Right atrium auricular region (tissue), 2 donors: ENCODE measurements at regions not wholly inside any gene's neighbourhood (a gene's known extent, or its start where the extent isn't known, plus 50 kb on each side); places are given as distances from the start of the nearest gene placed in this dataset.

Experiments
- DNase-seq: peaks from one replicate; pipeline ENCODE4 v3.0.0-alpha.2; 2019; ENCODE audit warnings: low spot score
- H3K27ac ChIP-seq, 2 donors: fragments of 200-600 bp; sonication (generic); 1 replicate in 1 of 2; 2 replicates in 1 of 2; pipeline ENCODE4 v1.5.1; 2016 to 2019
- H3K27me3 ChIP-seq, 2 donors: fragments of 200-600 bp; sonication (generic); one replicate each; pipeline versions ENCODE4 v1.5.1 to v1.6.0; 2017 to 2019
- H3K36me3 ChIP-seq: fragments of 200-600 bp; sonication (generic); one replicate; pipeline ENCODE4 v1.5.1; 2016
- H3K4me1 ChIP-seq, 2 donors: fragments of 200-600 bp; sonication (generic); one replicate each; pipeline versions ENCODE4 v1.5.1 to v1.6.0; 2017 to 2019
- H3K4me3 ChIP-seq, 2 donors: fragments of 200-600 bp; sonication (generic); 1 replicate in 1 of 2; 2 replicates in 1 of 2; pipeline ENCODE4 v1.5.1; 2017 to 2019; ENCODE audit warnings: mild to moderate bottlenecking in 1 of 2, moderate library complexity in 1 of 2
- H3K9me3 ChIP-seq, 2 donors: fragments of 200-600 bp; sonication (generic); one replicate each; pipeline ENCODE4 v1.5.1; 2019
- CTCF ChIP-seq, 2 donors: fragments of 200-600 bp; sonication (generic); IDR thresholded peaks; one replicate each; pipeline ENCODE4 v1.5.1; 2019; ENCODE audit warnings: antibody characterized with exemption in 2 of 2

GRCh38 chr3:83002869-83003445 is 1241.5 kb upstream of the GBE1 start:
- H3K27me3 ChIP-seq = no peaks in the 10 kb centered on the region
- no peak overlapping the region for H3K27ac ChIP-seq
- no peaks in the 10 kb centered on the region for H3K9me3 ChIP-seq
- no peak for TF ChIP-seq CTCF (IDR thresholded peaks at IDR 0.05)
- no peak for DNase-seq
- H3K36me3 ChIP-seq = no peaks in the 10 kb centered on the region
- H3K4me1 ChIP-seq = no peaks in the 10 kb centered on the region
- no peak overlapping the region for H3K4me3 ChIP-seq

- TF ChIP-seq CTCF (IDR thresholded peaks at IDR 0.05) = no peak
- no peaks in the 10 kb centered on the region for H3K4me1 ChIP-seq
- no peak for DNase-seq
Measured at GRCh38 chr3:82999777-83000176, 1238.3 kb upstream of the GBE1 start.

GRCh38 chr3:82978368-82978767 is 1216.9 kb upstream of the GBE1 start:
- no peak overlapping the region for H3K4me3 ChIP-seq
- TF ChIP-seq CTCF (IDR thresholded peaks at IDR 0.05) = no peak
- H3K9me3 ChIP-seq = no peaks in the 10 kb centered on the region
- no peaks in the 10 kb centered on the region for H3K4me1 ChIP-seq
- no peak overlapping the region for H3K27ac ChIP-seq
- DNase-seq = no peak
- no peaks in the 10 kb centered on the region for H3K36me3 ChIP-seq
- no peaks in the 10 kb centered on the region for H3K27me3 ChIP-seq

More at GRCh38 chr3:82999777-83000176, 1238.3 kb upstream of the GBE1 start:
- Histone ChIP-seq H3K4me3 (no peak overlapping the region), H3K9me3 (peaks cover 0 to 10% of the 10 kb centered on the region in 2 donors), H3K27me3 (no peaks in the 10 kb centered on the region), H3K27ac (no peak overlapping the region), H3K36me3 (no peaks in the 10 kb centered on the region)

GRCh38 chr3:82977871-82978270 is 1216.4 kb upstream of the GBE1 start:
- H3K9me3 ChIP-seq = no peaks in the 10 kb centered on the region
- no peaks in the 10 kb centered on the region for H3K27me3 ChIP-seq
- H3K4me3 ChIP-seq = no peak overlapping the region
- TF ChIP-seq CTCF (IDR thresholded peaks at IDR 0.05) = no peak
- H3K4me1 ChIP-seq = no peaks in the 10 kb centered on the region
- H3K27ac ChIP-seq = no peak overlapping the region
- H3K36me3 ChIP-seq = no peaks in the 10 kb centered on the region
- no peak for DNase-seq

GRCh38 chr3:82973791-82974190 is 1212.3 kb upstream of the GBE1 start:
- TF ChIP-seq CTCF (IDR thresholded peaks at IDR 0.05) = no peak
- Histone ChIP-seq H3K4me1 (no peaks in the 10 kb centered on the region), H3K4me3 (no peak overlapping the region), H3K9me3 (no peaks in the 10 kb centered on the region), H3K27ac (no peak overlapping the region), H3K36me3 (no peaks in the 10 kb centered on the region), H3K27me3 (no peaks in the 10 kb centered on the region)
- no peak for DNase-seq

GRCh38 chr3:82960379-82960778 is 1198.9 kb upstream of the GBE1 start:
- Histone ChIP-seq H3K9me3 (no peaks in the 10 kb centered on the region), H3K27ac (no peak overlapping the region), H3K27me3 (no peaks in the 10 kb centered on the region), H3K4me1 (no peaks in the 10 kb centered on the region), H3K36me3 (no peaks in the 10 kb centered on the region), H3K4me3 (no peak overlapping the region)
- TF ChIP-seq CTCF (IDR thresholded peaks at IDR 0.05) = no peak
- no peak for DNase-seq
